Panc1 (cell line): ENCODE measurements at regions not wholly inside any gene's neighbourhood (a gene's known extent, or its start where the extent isn't known, plus 50 kb on each side); places are given as distances from the start of the nearest gene placed in this dataset.
A peak's percentile ranks its signal among the peaks of the same experiment; 100 is the strongest.
"Not testable (repeated sequence)": the region's sequence is repeated elsewhere in the genome, so short reads cannot be mapped to it uniquely, and the experiment has no call there.

Experiments
- ATAC-seq: fragments of 200-7000 bp; cut with Tn5 transposase; 2 replicates; pipeline ENCODE4 v1.9.1; 2020; ENCODE audit warnings: mild to moderate bottlenecking, moderate library complexity
- BruUV-seq: library from RNA; stranded (reverse); fragments of 400-500 nt; replicated peaks from 2 replicates; lab custom pipeline; 2021; lab: Mats Ljungman, UMichigan
- CTCF ChIA-PET: fragments of 300-600 bp; sonication (Branson Sonifier 250); formaldehyde crosslinking; loops from one replicate; lab custom pipeline; 2022; ENCODE audit warnings: antibody characterized with exemption; lab: Charles Lee
- POLR2A ChIA-PET: fragments of 300-600 bp; sonication (Branson Sonifier 250); formaldehyde crosslinking; loops from one replicate; lab custom pipeline; 2022; ENCODE audit warnings: antibody characterized with exemption; lab: Charles Lee
- DNase-seq: peaks from one replicate; pipeline ENCODE4 v3.0.0-alpha.2; 2010; ENCODE audit warnings: low read depth, low spot score
- H3K27ac ChIP-seq: 2 replicates; pipeline ENCODE4 v1.5.1; 2011; ENCODE audit warnings: mild to moderate bottlenecking, low read length, inconsistent platforms
- H3K27me3 ChIP-seq: fragments of 200-500 bp; sonication (Bioruptor generic); 2 replicates; pipeline ENCODE4 v1.6.0; 2014; ENCODE audit warnings: low read length, inconsistent platforms; ENCODE audit not compliant: control insufficient read depth, insufficient read depth
- H3K36me3 ChIP-seq: fragments of 200-500 bp; sonication (Bioruptor generic); 2 replicates; pipeline ENCODE4 v1.5.1; 2014; ENCODE audit warnings: inconsistent platforms, mild to moderate bottlenecking, low read length, moderate library complexity; ENCODE audit not compliant: control insufficient read depth, insufficient read depth
- H3K4me1 ChIP-seq: 2 replicates; pipeline ENCODE4 v1.5.1; 2011; ENCODE audit warnings: inconsistent platforms, mild to moderate bottlenecking, low read length, moderate library complexity; ENCODE audit not compliant: control insufficient read depth, insufficient read depth
- H3K4me3 ChIP-seq, 2 experiments: 2 replicates each; pipeline ENCODE4 v1.5.1; 2011 to 2012; ENCODE audit warnings: low read depth in 2 of 2, low read length in 2 of 2, mild to moderate bottlenecking in 2 of 2, inconsistent platforms in 1 of 2, moderate library complexity in 1 of 2
- H3K9me3 ChIP-seq: fragments of 200-500 bp; sonication (Bioruptor generic); 2 replicates; pipeline ENCODE4 v1.5.1; 2014; ENCODE audit warnings: low read depth, mild to moderate bottlenecking, inconsistent platforms, low read length, moderate library complexity; ENCODE audit not compliant: control insufficient read depth, insufficient read depth
- CTCF ChIP-seq: fragments of 450-650 bp; IDR thresholded peaks from 2 replicates; pipeline ENCODE4 v1.5.1; 2017; ENCODE audit warnings: mild to moderate bottlenecking
- POLR2AphosphoS5 ChIP-seq: IDR thresholded peaks from 2 replicates; pipeline ENCODE4 v1.6.1; 2012; ENCODE audit warnings: mild to moderate bottlenecking, low read depth, low read length, moderate library complexity
- REST ChIP-seq, 2 experiments: IDR thresholded peaks; 2 replicates each; pipeline ENCODE4 v1.6.1; 2011 to 2012; ENCODE audit warnings: low read depth in 2 of 2, control low read depth in 1 of 2, low read length in 1 of 2, mild to moderate bottlenecking in 1 of 2, moderate library complexity in 1 of 2; ENCODE audit not compliant: insufficient read depth in 1 of 2
- SIN3A ChIP-seq: IDR thresholded peaks from 2 replicates; pipeline ENCODE4 v1.6.1; 2012; ENCODE audit warnings: low read depth, mild to moderate bottlenecking, low read length, moderate library complexity, borderline replicate concordance; ENCODE audit not compliant: insufficient read depth
- TCF7L2 ChIP-seq: IDR thresholded peaks from 2 replicates; pipeline ENCODE4 v1.6.1; 2011; ENCODE audit warnings: mild to moderate bottlenecking, low read depth, low read length, inconsistent platforms
- in situ Hi-C: cut with HindIII; loops from 2 replicates; pipeline ENCODE4 v1.10.0; 2016; ENCODE audit warnings: low sequenced_read_pairs, low pct_unique_long_range_greater_than_20kb
- intact Hi-C: fragments of 100-400 bp; cut with micrococcal nuclease; formaldehyde crosslinking; loops from one replicate; pipeline ENCODE4 v1.10.0; 2022; ENCODE audit not compliant: unreplicated experiment

- peaks cover 2% of the 10 kb centered on the region; the same call in 1 of the 2 replicates for H3K27me3 ChIP-seq
- DNase-seq (no peak), ATAC-seq (no peak)
- ChIA-PET CTCF (no interaction called here), POLR2A (no interaction called here)
- in situ Hi-C loops (no loop called here), intact Hi-C loops (no loop called here)
- BruUV-seq: no TSS peak
- no peak for TF ChIP-seq POLR2AphosphoS5
- no peak for TF ChIP-seq CTCF
- no peaks in the 10 kb centered on the region for H3K4me1 ChIP-seq
- H3K4me3 ChIP-seq: no peak overlapping the region
- no peaks in the 10 kb centered on the region for H3K9me3 ChIP-seq
- H3K36me3 ChIP-seq: no peaks in the 10 kb centered on the region
- no peak overlapping the region for H3K27ac ChIP-seq
These were observed 60.6 kb upstream of the ATXN1 start for GRCh38 chr6:16821834-16822264.

GRCh38 chr6:16820262-16820661 lies 59.0 kb upstream of the ATXN1 start:
- H3K27ac ChIP-seq, in situ Hi-C loops, intact Hi-C loops, H3K27me3 ChIP-seq, H3K9me3 ChIP-seq, H3K4me3 ChIP-seq, ATAC-seq, H3K36me3 ChIP-seq, CTCF ChIA-PET, DNase-seq, BruUV-seq, H3K4me1 ChIP-seq: not testable (repeated sequence)
- POLR2A ChIA-PET: interaction anchor here (0.7 kb wide), 1 partner anchor 497 kb away, joined by 3 read pairs; no protein-coding TSS in a partner anchor

- ATAC-seq (no peak; the same call in 1 of the 2 replicates), DNase-seq (peak; percentile 13)
- in situ Hi-C loops: no loop called here
- no peaks in the 10 kb centered on the region for H3K36me3 ChIP-seq
- H3K4me3 ChIP-seq: no peak overlapping the region
- POLR2A ChIA-PET: interaction anchor here (0.7 kb wide), 1 partner anchor 496 kb away, joined by 3 read pairs; no protein-coding TSS in a partner anchor
- BruUV-seq: no TSS peak
- TF ChIP-seq POLR2AphosphoS5 (no peak), TCF7L2 (no peak), CTCF (peak; percentile 67), REST (IDR thresholded peaks at IDR 0.05; ENCODE audit: insufficient read depth in 1 of 2, low read depth in 2 of 2, low read length in 1 of 2) (no peak), SIN3A (no peak)
- no peaks in the 10 kb centered on the region; the same call in 1 of the 2 replicates for H3K27me3 ChIP-seq
- H3K9me3 ChIP-seq: no peaks in the 10 kb centered on the region
- no peak overlapping the region for H3K27ac ChIP-seq
- intact Hi-C loops: no loop called here
- CTCF ChIA-PET: no interaction called here
- H3K4me1 ChIP-seq: no peaks in the 10 kb centered on the region
These were observed 58.5 kb upstream of the ATXN1 start for GRCh38 chr6:16819752-16820151.
